ENCODE measurements at regions not wholly inside any gene's neighbourhood (a gene's known extent, or its start where the extent isn't known, plus 50 kb on each side); places are given as distances from the start of the nearest gene placed in this dataset.

GRCh38 chr9:38154501-38155421 lies 85.7 kb upstream of the SHB start:
- Histone ChIP-seq H3K36me3 (no peaks in the 10 kb centered on the region), H3K9me3 (no peaks in the 10 kb centered on the region), H3K27me3 (replicated peaks in 1 of 7) (peaks cover 0 to 13% (median 0%) of the 10 kb centered on the region in 7 donors), H3K4me3 (no peak overlapping the region), H3K4me1 (no peaks in the 10 kb centered on the region), H3K27ac (no peak overlapping the region)
- no peak for DNase-seq
- no peak for TF ChIP-seq POLR2A (IDR thresholded peaks at IDR 0.05)
- TF ChIP-seq, protein P1, sequence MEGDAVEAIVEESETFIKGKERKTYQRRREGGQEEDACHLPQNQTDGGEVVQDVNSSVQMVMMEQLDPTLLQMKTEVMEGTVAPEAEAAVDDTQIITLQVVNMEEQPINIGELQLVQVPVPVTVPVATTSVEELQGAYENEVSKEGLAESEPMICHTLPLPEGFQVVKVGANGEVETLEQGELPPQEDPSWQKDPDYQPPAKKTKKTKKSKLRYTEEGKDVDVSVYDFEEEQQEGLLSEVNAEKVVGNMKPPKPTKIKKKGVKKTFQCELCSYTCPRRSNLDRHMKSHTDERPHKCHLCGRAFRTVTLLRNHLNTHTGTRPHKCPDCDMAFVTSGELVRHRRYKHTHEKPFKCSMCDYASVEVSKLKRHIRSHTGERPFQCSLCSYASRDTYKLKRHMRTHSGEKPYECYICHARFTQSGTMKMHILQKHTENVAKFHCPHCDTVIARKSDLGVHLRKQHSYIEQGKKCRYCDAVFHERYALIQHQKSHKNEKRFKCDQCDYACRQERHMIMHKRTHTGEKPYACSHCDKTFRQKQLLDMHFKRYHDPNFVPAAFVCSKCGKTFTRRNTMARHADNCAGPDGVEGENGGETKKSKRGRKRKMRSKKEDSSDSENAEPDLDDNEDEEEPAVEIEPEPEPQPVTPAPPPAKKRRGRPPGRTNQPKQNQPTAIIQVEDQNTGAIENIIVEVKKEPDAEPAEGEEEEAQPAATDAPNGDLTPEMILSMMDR (IDR thresholded peaks at IDR 0.05 in 8 of 11, conservative IDR thresholded peaks at IDR 0.05 in 3 of 11): no peak
- TF ChIP-seq POLR2AphosphoS5 (IDR thresholded peaks at IDR 0.05): no peak
- WGBS, 5 donors: 69 to 82% (median 76%) methylated on average over 7 to 8 of the region's 8 CpGs
- intact Hi-C loops (cut with DNase I; ENCODE audit: low total_unique reads): no loop called here

DNA sequence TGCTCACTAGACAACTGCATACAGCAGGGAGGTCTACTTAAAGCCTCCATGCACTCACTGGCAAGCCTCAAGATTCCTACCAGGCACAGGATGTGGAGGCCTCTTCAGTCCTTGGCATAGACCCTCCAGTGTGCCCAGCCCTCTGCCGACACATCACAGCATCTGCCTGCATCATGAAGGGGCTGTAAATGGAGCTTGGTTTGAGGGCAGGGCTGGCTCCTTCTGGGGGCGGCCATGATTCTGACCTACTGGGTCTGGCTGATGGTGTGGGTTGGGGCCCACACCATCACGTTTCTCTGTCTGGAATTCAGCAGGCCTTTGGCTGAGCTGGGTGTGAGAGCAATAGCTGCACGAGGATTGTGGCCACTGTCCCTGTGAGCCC lies 84.9 kb upstream of the SHB start:
- Histone ChIP-seq H3K9me3 (no peaks in the 10 kb centered on the region), H3K4me3 (no peak overlapping the region), H3K27me3 (replicated peaks in 1 of 7) (peaks cover 0 to 17% (median 0%) of the 10 kb centered on the region in 7 donors), H3K27ac (no peak overlapping the region), H3K4me1 (no peaks in the 10 kb centered on the region), H3K36me3 (no peaks in the 10 kb centered on the region)
- intact Hi-C loops (cut with DNase I; ENCODE audit: low total_unique reads): no loop called here
- no peak for DNase-seq
- 73 to 100% (median 82%) methylated on average over 2 to 4 of the region's 4 CpGs for WGBS, 5 donors
- TF ChIP-seq, protein P1 (IDR thresholded peaks at IDR 0.05 in 8 of 11, conservative IDR thresholded peaks at IDR 0.05 in 3 of 11): no peak
- TF ChIP-seq POLR2AphosphoS5 (IDR thresholded peaks at IDR 0.05): no peak
- no peak for TF ChIP-seq POLR2A (IDR thresholded peaks at IDR 0.05)

DNA sequence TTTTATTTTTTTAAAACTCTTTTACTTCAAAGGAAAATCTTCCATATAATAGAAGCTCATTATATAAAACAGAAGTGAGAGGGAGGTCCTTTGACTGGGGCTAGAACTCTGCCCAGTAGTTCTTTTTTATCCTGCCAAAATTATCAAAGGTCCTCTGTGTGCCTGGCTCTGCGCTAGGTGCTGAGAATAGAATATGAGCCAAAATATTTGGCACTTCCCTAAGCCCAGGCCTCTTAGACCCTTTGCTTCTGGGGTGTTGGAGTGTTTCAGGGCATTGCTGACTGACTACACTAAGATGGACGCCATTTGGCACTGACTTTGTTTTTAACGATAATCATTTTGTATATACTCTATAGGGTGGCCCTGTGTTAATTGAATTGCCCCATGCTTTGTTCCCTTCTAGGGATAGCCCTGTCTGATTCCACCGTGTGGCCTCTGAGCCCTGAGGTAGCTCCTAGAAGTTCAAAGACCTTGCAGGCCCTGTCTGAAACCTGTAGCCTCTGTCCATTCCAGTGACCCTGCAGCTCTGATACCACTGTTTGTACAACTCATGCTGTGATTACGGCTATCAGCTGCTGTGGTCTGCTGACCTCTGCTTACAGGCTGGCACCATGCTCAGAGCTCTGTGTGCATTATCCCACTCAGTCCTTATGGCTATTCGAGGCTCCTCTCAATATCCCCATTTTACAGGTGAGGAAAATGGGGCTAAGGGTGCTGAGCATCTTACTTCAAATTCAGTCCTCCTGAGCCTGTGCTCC lies 84.3 kb upstream of the SHB start:
- no peak overlapping the region for H3K4me3 ChIP-seq
- no peaks in the 10 kb centered on the region for H3K9me3 ChIP-seq
- 81 to 90% (median 84%) methylated on average over 5 to 6 of the region's 6 CpGs for WGBS, 5 donors
- TF ChIP-seq POLR2AphosphoS5 (IDR thresholded peaks at IDR 0.05) (no peak), POLR2A (IDR thresholded peaks at IDR 0.05) (no peak)
- TF ChIP-seq, protein P1 (IDR thresholded peaks at IDR 0.05 in 8 of 11, conservative IDR thresholded peaks at IDR 0.05 in 3 of 11): no peak
- DNase-seq: no peak
- peaks cover 0 to 19% (median 0%) of the 10 kb centered on the region in 7 donors for H3K27me3 ChIP-seq (replicated peaks in 1 of 7)
- H3K27ac ChIP-seq: no peak overlapping the region
- intact Hi-C loops (cut with DNase I; ENCODE audit: low total_unique reads): no loop called here
- no peaks in the 10 kb centered on the region for H3K36me3 ChIP-seq
- H3K4me1 ChIP-seq: no peaks in the 10 kb centered on the region

DNA sequence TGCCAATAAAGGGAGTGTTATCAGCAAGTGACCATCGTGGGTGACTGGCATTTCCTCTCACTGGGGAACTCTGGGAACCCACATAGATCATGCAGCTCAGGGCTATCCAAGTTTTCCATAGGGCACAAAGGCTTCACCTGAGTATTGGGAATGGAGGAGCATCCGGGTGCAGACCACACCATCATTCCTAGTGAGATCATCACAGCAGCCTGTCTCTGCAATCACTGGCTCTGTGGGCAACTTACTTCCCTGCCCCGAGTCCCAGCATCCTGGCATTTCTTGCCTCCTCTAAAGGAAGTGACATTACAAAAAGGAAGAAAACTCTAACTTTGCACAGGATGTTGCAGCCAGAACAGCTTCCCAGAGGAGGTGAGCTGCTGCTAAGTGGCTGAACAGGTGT lies 80.6 kb upstream of the SHB start:
- no peak for TF ChIP-seq POLR2AphosphoS5 (IDR thresholded peaks at IDR 0.05)
- TF ChIP-seq, protein P1 (IDR thresholded peaks at IDR 0.05 in 8 of 11, conservative IDR thresholded peaks at IDR 0.05 in 3 of 11): no peak
- TF ChIP-seq POLR2A (IDR thresholded peaks at IDR 0.05): no peak
- H3K4me1 ChIP-seq: no peaks in the 10 kb centered on the region
- intact Hi-C loops (cut with DNase I; ENCODE audit: low total_unique reads): no loop called here
- peaks cover 0 to 36% (median 0%) of the 10 kb centered on the region in 7 donors for H3K27me3 ChIP-seq (replicated peaks in 1 of 7)
- no peak overlapping the region for H3K27ac ChIP-seq
- H3K4me3 ChIP-seq: no peak overlapping the region
- no peak for DNase-seq
- H3K9me3 ChIP-seq: no peaks in the 10 kb centered on the region
- H3K36me3 ChIP-seq: no peaks in the 10 kb centered on the region
- WGBS, 5 donors: 26 to 39% (median 32%) methylated on average over 3 of the region's 3 CpGs

Data from spleen (tissue), 11 donors.